ENCODE measurements at regions not wholly inside any gene's neighbourhood (a gene's known extent, or its start where the extent isn't known, plus 50 kb on each side); places are given as distances from the start of the nearest gene placed in this dataset.
"Not testable (repeated sequence)": the region's sequence is repeated elsewhere in the genome, so short reads cannot be mapped to it uniquely, and the experiment has no call there.

- H3K27me3 ChIP-seq (ENCODE audit: control insufficient read depth, insufficient read depth, low read length) = no peaks in the 10 kb centered on the region
- no peaks in the 10 kb centered on the region for H3K36me3 ChIP-seq (ENCODE audit: control insufficient read depth, insufficient read depth, low read length)
- H3K4me1 ChIP-seq (ENCODE audit: control insufficient read depth, insufficient read depth, low read length) = no peaks in the 10 kb centered on the region
- no CpG with 5 or more reads among the region's 8 CpGs for WGBS (ENCODE audit: insufficient coverage, insufficient read length)
- H3K27ac ChIP-seq (ENCODE audit: low read length) = no peak overlapping the region
- DNase-seq (ENCODE audit: low read depth, low spot score) = no peak
- no peaks in the 10 kb centered on the region for H3K9me3 ChIP-seq (ENCODE audit: control insufficient read depth, insufficient read depth, low read length)
- no peak overlapping the region for H3K4me3 ChIP-seq (ENCODE audit: low read length)
Observed at GRCh38 chr1:95652423-95652965, 418.5 kb downstream of the RWDD3 start.

- Histone ChIP-seq H3K36me3 (ENCODE audit: control insufficient read depth, insufficient read depth, low read length) (no peaks in the 10 kb centered on the region), H3K9me3 (ENCODE audit: control insufficient read depth, insufficient read depth, low read length) (no peaks in the 10 kb centered on the region), H3K27ac (ENCODE audit: low read length) (no peak overlapping the region), H3K4me3 (ENCODE audit: low read length) (no peak overlapping the region), H3K27me3 (ENCODE audit: control insufficient read depth, insufficient read depth, low read length) (no peaks in the 10 kb centered on the region), H3K4me1 (ENCODE audit: control insufficient read depth, insufficient read depth, low read length) (no peaks in the 10 kb centered on the region)
- no peak for DNase-seq (ENCODE audit: low read depth, low spot score)
- no CpG with 5 or more reads among the region's 4 CpGs for WGBS (ENCODE audit: insufficient coverage, insufficient read length)
Observed at GRCh38 chr1:95653618-95654017, 419.6 kb downstream of the RWDD3 start.

- Histone ChIP-seq H3K27me3 (ENCODE audit: control insufficient read depth, insufficient read depth, low read length) (no peaks in the 10 kb centered on the region), H3K27ac (ENCODE audit: low read length) (no peak overlapping the region), H3K36me3 (ENCODE audit: control insufficient read depth, insufficient read depth, low read length) (no peaks in the 10 kb centered on the region), H3K4me3 (ENCODE audit: low read length) (no peak overlapping the region), H3K4me1 (ENCODE audit: control insufficient read depth, insufficient read depth, low read length) (no peaks in the 10 kb centered on the region), H3K9me3 (ENCODE audit: control insufficient read depth, insufficient read depth, low read length) (no peaks in the 10 kb centered on the region)
- no peak for DNase-seq (ENCODE audit: low read depth, low spot score)
- no CpG with 5 or more reads among the region's 7 CpGs for WGBS (ENCODE audit: insufficient coverage, insufficient read length)
Observed at GRCh38 chr1:95655321-95656020, 421.5 kb downstream of the RWDD3 start.

GRCh38 chr1:95657248-95657647 is 423.2 kb downstream of the RWDD3 start:
- Histone ChIP-seq H3K9me3 (ENCODE audit: control insufficient read depth, insufficient read depth, low read length) (no peaks in the 10 kb centered on the region), H3K36me3 (ENCODE audit: control insufficient read depth, insufficient read depth, low read length) (no peaks in the 10 kb centered on the region), H3K27ac (ENCODE audit: low read length) (no peak overlapping the region), H3K4me3 (ENCODE audit: low read length) (no peak overlapping the region), H3K27me3 (ENCODE audit: control insufficient read depth, insufficient read depth, low read length) (no peaks in the 10 kb centered on the region), H3K4me1 (ENCODE audit: control insufficient read depth, insufficient read depth, low read length) (no peaks in the 10 kb centered on the region)
- WGBS (ENCODE audit: insufficient coverage, insufficient read length) = no CpG with 5 or more reads among the region's 4 CpGs
- no peak for DNase-seq (ENCODE audit: low read depth, low spot score)

GRCh38 chr1:95659166-95659565 is 425.2 kb downstream of the RWDD3 start:
- Histone ChIP-seq H3K4me3 (ENCODE audit: low read length) (no peak overlapping the region), H3K27ac (ENCODE audit: low read length) (no peak overlapping the region), H3K4me1 (ENCODE audit: control insufficient read depth, insufficient read depth, low read length) (no peaks in the 10 kb centered on the region), H3K27me3 (ENCODE audit: control insufficient read depth, insufficient read depth, low read length) (no peaks in the 10 kb centered on the region), H3K9me3 (ENCODE audit: control insufficient read depth, insufficient read depth, low read length) (no peaks in the 10 kb centered on the region), H3K36me3 (ENCODE audit: control insufficient read depth, insufficient read depth, low read length) (no peaks in the 10 kb centered on the region)
- no CpG with 5 or more reads among the region's 2 CpGs for WGBS (ENCODE audit: insufficient coverage, insufficient read length)
- no peak for DNase-seq (ENCODE audit: low read depth, low spot score)

GRCh38 chr1:95659588-95659987 is 425.6 kb downstream of the RWDD3 start:
- WGBS (ENCODE audit: insufficient coverage, insufficient read length) = no CpG with 5 or more reads among the region's 4 CpGs
- Histone ChIP-seq H3K36me3 (ENCODE audit: control insufficient read depth, insufficient read depth, low read length) (no peaks in the 10 kb centered on the region), H3K27me3 (ENCODE audit: control insufficient read depth, insufficient read depth, low read length) (no peaks in the 10 kb centered on the region), H3K27ac (ENCODE audit: low read length) (no peak overlapping the region), H3K9me3 (ENCODE audit: control insufficient read depth, insufficient read depth, low read length) (no peaks in the 10 kb centered on the region), H3K4me3 (ENCODE audit: low read length) (no peak overlapping the region), H3K4me1 (ENCODE audit: control insufficient read depth, insufficient read depth, low read length) (no peaks in the 10 kb centered on the region)
- DNase-seq (ENCODE audit: low read depth, low spot score) = no peak

- Histone ChIP-seq H3K27me3 (ENCODE audit: control insufficient read depth, insufficient read depth, low read length) (no peaks in the 10 kb centered on the region), H3K36me3 (ENCODE audit: control insufficient read depth, insufficient read depth, low read length) (no peaks in the 10 kb centered on the region), H3K4me3 (ENCODE audit: low read length) (no peak overlapping the region), H3K27ac (ENCODE audit: low read length) (no peak overlapping the region), H3K9me3 (ENCODE audit: control insufficient read depth, insufficient read depth, low read length) (no peaks in the 10 kb centered on the region), H3K4me1 (ENCODE audit: control insufficient read depth, insufficient read depth, low read length) (no peaks in the 10 kb centered on the region)
- no peak for DNase-seq (ENCODE audit: low read depth, low spot score)
- no CpG with 5 or more reads among the region's 2 CpGs for WGBS (ENCODE audit: insufficient coverage, insufficient read length)
Observed at GRCh38 chr1:95660736-95661135, 426.7 kb downstream of the RWDD3 start.

- not testable (repeated sequence) for H3K36me3 ChIP-seq (ENCODE audit: control insufficient read depth, insufficient read depth, low read length); H3K4me1 ChIP-seq (ENCODE audit: control insufficient read depth, insufficient read depth, low read length); H3K27me3 ChIP-seq (ENCODE audit: control insufficient read depth, insufficient read depth, low read length); H3K9me3 ChIP-seq (ENCODE audit: control insufficient read depth, insufficient read depth, low read length); H3K27ac ChIP-seq (ENCODE audit: low read length); H3K4me3 ChIP-seq (ENCODE audit: low read length); DNase-seq (ENCODE audit: low read depth, low spot score)
- WGBS (ENCODE audit: insufficient coverage, insufficient read length) = no CpG with 5 or more reads among the region's 8 CpGs
Observed at GRCh38 chr1:95663530-95663929, 429.5 kb downstream of the RWDD3 start.

- Histone ChIP-seq H3K4me1 (ENCODE audit: control insufficient read depth, insufficient read depth, low read length) (no peaks in the 10 kb centered on the region), H3K27me3 (ENCODE audit: control insufficient read depth, insufficient read depth, low read length) (no peaks in the 10 kb centered on the region), H3K9me3 (ENCODE audit: control insufficient read depth, insufficient read depth, low read length) (no peaks in the 10 kb centered on the region), H3K36me3 (ENCODE audit: control insufficient read depth, insufficient read depth, low read length) (no peaks in the 10 kb centered on the region), H3K27ac (ENCODE audit: low read length) (no peak overlapping the region), H3K4me3 (ENCODE audit: low read length) (no peak overlapping the region)
- WGBS (ENCODE audit: insufficient coverage, insufficient read length) = no CpG with 5 or more reads among the region's 3 CpGs
- no peak for DNase-seq (ENCODE audit: low read depth, low spot score)
Observed at GRCh38 chr1:95668165-95668564, 434.2 kb downstream of the RWDD3 start.

- H3K27ac ChIP-seq (ENCODE audit: low read length); H3K27me3 ChIP-seq (ENCODE audit: control insufficient read depth, insufficient read depth, low read length); H3K4me1 ChIP-seq (ENCODE audit: control insufficient read depth, insufficient read depth, low read length); DNase-seq (ENCODE audit: low read depth, low spot score); H3K4me3 ChIP-seq (ENCODE audit: low read length); H3K9me3 ChIP-seq (ENCODE audit: control insufficient read depth, insufficient read depth, low read length); H3K36me3 ChIP-seq (ENCODE audit: control insufficient read depth, insufficient read depth, low read length): not testable (repeated sequence)
- WGBS (ENCODE audit: insufficient coverage, insufficient read length) = no CpG with 5 or more reads among the region's 29 CpGs
Observed at GRCh38 chr1:95669638-95670037, 435.6 kb downstream of the RWDD3 start.

- Histone ChIP-seq H3K9me3 (ENCODE audit: control insufficient read depth, insufficient read depth, low read length) (no peaks in the 10 kb centered on the region), H3K4me3 (ENCODE audit: low read length) (no peak overlapping the region), H3K27ac (ENCODE audit: low read length) (no peak overlapping the region), H3K36me3 (ENCODE audit: control insufficient read depth, insufficient read depth, low read length) (no peaks in the 10 kb centered on the region), H3K27me3 (ENCODE audit: control insufficient read depth, insufficient read depth, low read length) (no peaks in the 10 kb centered on the region), H3K4me1 (ENCODE audit: control insufficient read depth, insufficient read depth, low read length) (no peaks in the 10 kb centered on the region)
- no CpG with 5 or more reads among the region's 1 CpG for WGBS (ENCODE audit: insufficient coverage, insufficient read length)
- DNase-seq (ENCODE audit: low read depth, low spot score) = no peak
Observed at GRCh38 chr1:95671098-95671497, 437.1 kb downstream of the RWDD3 start.

Measured in iPS DF 6.9 (cell line).